ENCODE measurements at regions not wholly inside any gene's neighbourhood (a gene's known extent, or its start where the extent isn't known, plus 50 kb on each side); places are given as distances from the start of the nearest gene placed in this dataset.

DNA sequence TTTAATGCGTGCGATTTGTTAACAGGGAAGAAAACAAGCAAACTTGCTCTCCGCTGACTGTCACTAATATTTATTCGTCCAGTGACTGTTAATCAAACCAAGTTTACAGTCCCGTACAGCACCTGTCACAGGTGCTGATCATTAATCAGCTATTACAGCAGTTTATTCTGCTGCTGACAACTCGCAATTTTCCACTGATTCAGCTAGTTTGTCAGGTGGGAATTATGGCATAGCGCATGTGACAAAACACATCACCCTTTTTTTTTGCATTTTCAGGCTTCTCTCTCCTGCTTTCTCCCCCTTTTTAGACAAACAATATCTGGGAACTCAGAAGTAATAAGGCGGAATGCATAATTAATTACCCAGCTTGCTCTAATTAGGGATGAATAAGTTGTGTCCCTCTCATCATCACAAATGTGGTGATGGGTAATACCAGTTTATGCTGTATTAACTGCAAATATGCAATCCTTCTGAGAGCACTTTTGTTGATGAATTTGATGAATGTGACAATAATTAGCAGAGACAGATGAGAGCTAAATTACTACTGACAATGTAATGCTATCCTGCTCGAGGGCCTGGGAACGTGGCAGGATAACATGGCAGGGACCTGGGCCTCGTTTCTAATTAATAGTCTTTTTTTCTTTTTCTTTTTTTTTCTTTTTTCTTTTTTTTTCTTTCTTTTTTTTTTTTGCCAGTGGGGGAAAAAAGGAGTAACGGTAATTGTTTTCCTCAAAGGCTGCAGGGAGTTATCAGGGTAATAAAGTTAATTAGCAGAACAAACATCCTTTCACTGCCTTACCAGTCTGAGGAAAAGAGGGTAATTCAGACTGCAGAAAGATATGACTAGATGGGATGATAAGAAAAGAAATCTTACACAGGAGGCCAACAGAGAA, 150.3 kb upstream of the SOX2 start:
- TF ChIP-seq POLR2A (IDR thresholded peaks at IDR 0.05; ENCODE audit: low read depth, low read length) (no peak), POLR2AphosphoS5 (IDR thresholded peaks at IDR 0.05; ENCODE audit: low read depth, low read length) (no peak), TAF1 (IDR thresholded peaks at IDR 0.05; ENCODE audit: borderline replicate concordance, low read depth, low read length) (no peak)
